ENCODE measurements at regions not wholly inside any gene's neighbourhood (a gene's known extent, or its start where the extent isn't known, plus 50 kb on each side); places are given as distances from the start of the nearest gene placed in this dataset.

DNA sequence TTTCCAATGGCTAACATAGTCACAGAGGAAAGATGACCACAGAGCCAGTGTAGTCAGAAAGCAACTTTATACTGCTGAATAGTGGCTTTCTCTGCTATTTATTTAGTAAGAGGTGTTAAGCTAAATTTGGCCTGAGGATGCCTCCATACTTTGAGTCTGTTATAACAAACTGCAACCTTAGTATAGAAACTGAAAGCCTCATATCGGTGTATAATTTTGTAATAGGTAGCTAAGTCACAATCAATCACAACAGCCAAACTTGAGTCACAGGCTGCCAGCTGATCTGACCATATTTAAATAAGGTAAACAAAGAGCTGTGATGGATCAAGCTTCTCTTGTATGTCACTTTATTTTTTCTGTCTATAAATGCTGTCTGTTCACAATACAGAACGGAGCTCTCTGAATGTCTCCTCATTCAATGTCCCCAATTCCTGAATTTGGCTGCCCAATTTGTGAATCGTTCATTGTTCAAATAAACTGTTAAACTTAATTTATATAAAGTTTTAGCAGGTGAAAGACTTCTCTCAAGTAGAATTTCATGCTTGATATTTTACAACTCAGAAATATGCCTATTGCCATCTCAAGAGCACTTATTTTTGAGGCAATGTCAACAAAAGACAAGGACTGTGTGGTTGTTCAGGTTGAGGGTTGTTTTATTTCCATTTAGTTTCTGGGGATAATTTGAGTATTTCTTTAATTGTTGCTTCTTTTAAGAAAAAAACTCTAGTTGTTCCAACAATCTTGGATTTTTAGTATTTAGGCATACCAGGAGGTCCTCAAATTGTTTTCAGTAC is 339.7 kb upstream of the B3GALT2 start:
- Mint-ChIP-seq H3K4me3 (ENCODE audit: unreplicated experiment) (no peak overlapping the region), H3K4me1 (ENCODE audit: insufficient read depth, unreplicated experiment) (no peaks in the 10 kb centered on the region), H3K9me3 (ENCODE audit: unreplicated experiment) (no peaks in the 10 kb centered on the region), H3K27me3 (ENCODE audit: insufficient read depth, unreplicated experiment) (no peaks in the 10 kb centered on the region), H3K27ac (ENCODE audit: low read depth, unreplicated experiment) (no peak overlapping the region), H3K36me3 (ENCODE audit: insufficient read depth, unreplicated experiment) (no peaks in the 10 kb centered on the region)
- intact Hi-C loops (cut with micrococcal nuclease) = no loop called here
- TF ChIP-seq, protein P1, sequence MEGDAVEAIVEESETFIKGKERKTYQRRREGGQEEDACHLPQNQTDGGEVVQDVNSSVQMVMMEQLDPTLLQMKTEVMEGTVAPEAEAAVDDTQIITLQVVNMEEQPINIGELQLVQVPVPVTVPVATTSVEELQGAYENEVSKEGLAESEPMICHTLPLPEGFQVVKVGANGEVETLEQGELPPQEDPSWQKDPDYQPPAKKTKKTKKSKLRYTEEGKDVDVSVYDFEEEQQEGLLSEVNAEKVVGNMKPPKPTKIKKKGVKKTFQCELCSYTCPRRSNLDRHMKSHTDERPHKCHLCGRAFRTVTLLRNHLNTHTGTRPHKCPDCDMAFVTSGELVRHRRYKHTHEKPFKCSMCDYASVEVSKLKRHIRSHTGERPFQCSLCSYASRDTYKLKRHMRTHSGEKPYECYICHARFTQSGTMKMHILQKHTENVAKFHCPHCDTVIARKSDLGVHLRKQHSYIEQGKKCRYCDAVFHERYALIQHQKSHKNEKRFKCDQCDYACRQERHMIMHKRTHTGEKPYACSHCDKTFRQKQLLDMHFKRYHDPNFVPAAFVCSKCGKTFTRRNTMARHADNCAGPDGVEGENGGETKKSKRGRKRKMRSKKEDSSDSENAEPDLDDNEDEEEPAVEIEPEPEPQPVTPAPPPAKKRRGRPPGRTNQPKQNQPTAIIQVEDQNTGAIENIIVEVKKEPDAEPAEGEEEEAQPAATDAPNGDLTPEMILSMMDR (IDR thresholded peaks at IDR 0.05; ENCODE audit: unreplicated experiment) = no peak
- CTCF ChIA-PET = interaction anchor here (0.7 kb wide), 2 partner anchors 216 to 358 kb away, joined by 3 read pairs; no protein-coding TSS in a partner anchor
- POLR2A ChIA-PET = interaction anchor here (0.9 to 1.0 kb wide), 2 partner anchors 60 to 236 kb away, joined by 3 to 5 read pairs; no protein-coding TSS in a partner anchor
- DNase-seq (ENCODE audit: unreplicated experiment) = no peak
- BruUV-seq (replicated peaks) = no TSS peak

DNA sequence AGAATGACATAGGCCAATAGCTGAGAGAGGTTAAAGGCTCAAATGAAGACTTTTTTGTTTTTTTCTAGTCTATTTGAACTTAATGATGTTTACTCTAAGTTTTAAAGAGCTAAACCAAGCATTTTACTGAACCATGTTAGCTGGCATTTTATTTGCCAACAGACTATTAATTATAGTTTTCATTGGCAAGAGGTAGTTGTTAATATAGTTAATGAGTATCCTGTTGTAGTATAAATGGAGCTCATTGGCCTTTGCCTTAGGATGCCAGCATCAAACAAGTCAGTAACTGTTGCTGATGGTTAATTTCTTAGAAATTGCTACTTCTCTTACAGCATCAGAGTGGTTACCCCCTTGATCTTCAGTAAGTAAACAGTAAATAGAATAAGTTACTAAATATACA is 339.0 kb upstream of the B3GALT2 start:
- CTCF ChIA-PET = no interaction called here
- no TSS peak for BruUV-seq (replicated peaks)
- Mint-ChIP-seq H3K9me3 (ENCODE audit: unreplicated experiment) (no peaks in the 10 kb centered on the region), H3K27me3 (ENCODE audit: insufficient read depth, unreplicated experiment) (no peaks in the 10 kb centered on the region), H3K27ac (ENCODE audit: low read depth, unreplicated experiment) (no peak overlapping the region), H3K4me3 (ENCODE audit: unreplicated experiment) (no peak overlapping the region), H3K4me1 (ENCODE audit: insufficient read depth, unreplicated experiment) (peaks cover 3% of the 10 kb centered on the region), H3K36me3 (ENCODE audit: insufficient read depth, unreplicated experiment) (no peaks in the 10 kb centered on the region)
- no peak for DNase-seq (ENCODE audit: unreplicated experiment)
- TF ChIP-seq, protein P1 (IDR thresholded peaks at IDR 0.05; ENCODE audit: unreplicated experiment) = no peak
- intact Hi-C loops (cut with micrococcal nuclease) = no loop called here
- POLR2A ChIA-PET = no interaction called here

DNA sequence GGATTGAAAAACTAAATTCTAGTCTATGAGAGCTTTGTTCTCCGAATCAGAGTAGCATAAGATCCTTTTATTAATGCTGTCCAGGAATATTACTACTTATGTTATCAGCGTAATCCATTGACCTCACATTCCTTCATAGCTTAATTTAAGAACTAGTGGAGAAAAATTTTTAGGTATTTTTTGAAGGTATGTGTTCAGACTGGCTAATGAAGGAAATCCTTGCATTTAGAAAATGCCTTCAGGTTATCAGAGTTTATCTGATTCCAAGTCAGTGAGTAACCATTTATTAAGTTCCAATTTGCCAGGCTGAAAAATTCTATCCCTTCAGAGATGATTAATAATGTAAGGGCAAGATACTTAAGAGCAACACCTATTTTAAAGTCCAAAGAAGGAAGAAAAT is 338.2 kb upstream of the B3GALT2 start:
- H3K4me1 Mint-ChIP-seq (ENCODE audit: insufficient read depth, unreplicated experiment) = peaks cover 5% of the 10 kb centered on the region
- no peak for DNase-seq (ENCODE audit: unreplicated experiment)
- TF ChIP-seq, protein P1 (IDR thresholded peaks at IDR 0.05; ENCODE audit: unreplicated experiment) = no peak
- no peaks in the 10 kb centered on the region for H3K27me3 Mint-ChIP-seq (ENCODE audit: insufficient read depth, unreplicated experiment)
- no peak overlapping the region for H3K27ac Mint-ChIP-seq (ENCODE audit: low read depth, unreplicated experiment)
- POLR2A ChIA-PET = interaction anchor here (1.0 kb wide), 1 partner anchor 8 kb away, joined by 4 read pairs; no protein-coding TSS in a partner anchor
- CTCF ChIA-PET = interaction anchor here (0.6 to 0.8 kb wide), 2 partner anchors 71 to 346 kb away, joined by 3 read pairs; no protein-coding TSS in a partner anchor
- BruUV-seq (replicated peaks) = no TSS peak
- no peaks in the 10 kb centered on the region for H3K9me3 Mint-ChIP-seq (ENCODE audit: unreplicated experiment)
- intact Hi-C loops (cut with micrococcal nuclease) = no loop called here
- no peak overlapping the region for H3K4me3 Mint-ChIP-seq (ENCODE audit: unreplicated experiment)
- H3K36me3 Mint-ChIP-seq (ENCODE audit: insufficient read depth, unreplicated experiment) = no peaks in the 10 kb centered on the region

DNA sequence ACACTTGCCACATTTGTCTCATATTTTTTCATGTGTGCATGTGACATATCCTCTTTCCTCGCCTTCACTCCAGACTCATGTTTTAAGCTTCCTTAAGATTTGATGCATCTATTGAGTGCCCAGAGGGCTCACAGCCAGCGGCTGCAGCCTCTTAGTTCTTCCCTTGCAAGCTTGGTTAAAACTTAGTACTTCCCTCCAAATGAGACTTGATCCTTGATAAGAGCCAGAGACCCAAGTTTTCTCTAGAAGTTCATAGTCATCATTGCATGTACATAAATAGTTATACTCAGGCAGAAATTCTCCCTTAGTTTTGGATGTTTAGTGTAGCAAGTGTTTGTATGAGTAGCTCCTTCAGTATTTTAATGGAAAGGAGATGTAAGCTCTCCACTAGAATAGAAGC is 337.6 kb upstream of the B3GALT2 start:
- Mint-ChIP-seq H3K27ac (ENCODE audit: low read depth, unreplicated experiment) (no peak overlapping the region), H3K4me1 (ENCODE audit: insufficient read depth, unreplicated experiment) (peaks cover 5% of the 10 kb centered on the region), H3K27me3 (ENCODE audit: insufficient read depth, unreplicated experiment) (no peaks in the 10 kb centered on the region), H3K9me3 (ENCODE audit: unreplicated experiment) (no peaks in the 10 kb centered on the region), H3K36me3 (ENCODE audit: insufficient read depth, unreplicated experiment) (no peaks in the 10 kb centered on the region), H3K4me3 (ENCODE audit: unreplicated experiment) (no peak overlapping the region)
- DNase-seq (ENCODE audit: unreplicated experiment) = no peak
- ChIA-PET POLR2A (interaction anchor here (1.0 kb wide), 1 partner anchor 9 kb away, joined by 4 read pairs; no protein-coding TSS in a partner anchor), CTCF (interaction anchor here (0.6 to 0.8 kb wide), 2 partner anchors 72 to 346 kb away, joined by 3 read pairs; no protein-coding TSS in a partner anchor)
- intact Hi-C loops (cut with micrococcal nuclease) = no loop called here
- no TSS peak for BruUV-seq (replicated peaks)
- TF ChIP-seq, protein P1 (IDR thresholded peaks at IDR 0.05; ENCODE audit: unreplicated experiment) = no peak
